ENCODE measurements at regions not wholly inside any gene's neighbourhood (a gene's known extent, or its start where the extent isn't known, plus 50 kb on each side); places are given as distances from the start of the nearest gene placed in this dataset.

- TF ChIP-seq PPARA (CRISPR knock-in tag; IDR thresholded peaks at IDR 0.05; ENCODE audit: borderline replicate concordance) (no peak), RARB (CRISPR knock-in tag; IDR thresholded peaks at IDR 0.05) (no peak), CSDC2 (CRISPR knock-in tag; IDR thresholded peaks at IDR 0.05) (no peak)
These were observed 292.4 kb downstream of the MRPS30 start for GRCh38 chr5:45101146-45101545.

Data from SK-N-SH treated with all-trans-retinoic acid at 6 μM for 48 hours (cell line).